ENCODE measurements at regions not wholly inside any gene's neighbourhood (a gene's known extent, or its start where the extent isn't known, plus 50 kb on each side); places are given as distances from the start of the nearest gene placed in this dataset.

DNA sequence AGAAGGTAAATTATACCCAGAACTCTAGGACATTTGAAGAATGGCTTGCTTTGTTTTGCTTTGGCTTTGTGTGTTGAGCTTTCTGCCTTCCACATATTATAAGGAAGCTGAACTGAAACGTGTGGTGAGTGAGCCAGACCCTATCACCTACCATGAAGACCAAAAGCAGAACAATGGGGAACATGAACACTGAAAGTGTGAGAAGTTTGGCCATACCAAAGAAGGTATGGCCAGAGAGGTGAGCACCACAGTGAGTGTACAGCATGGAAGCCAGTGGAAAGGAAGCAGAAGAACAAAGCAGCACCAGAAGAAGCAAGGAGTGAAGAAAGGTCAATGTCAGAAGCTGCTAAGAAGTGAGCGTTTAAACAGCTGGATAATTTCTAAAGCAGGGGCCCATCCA, 59.7 kb upstream of the CCDC71L start:
- no peak overlapping the region for H3K27ac ChIP-seq
- peaks cover 0 to 13% (median 9%) of the 10 kb centered on the region in 4 donors for H3K4me1 ChIP-seq
- DNase-seq (ENCODE audit: low spot score in 2 of 2): no peak
- H3K27me3 ChIP-seq: no peaks in the 10 kb centered on the region
- H3K36me3 ChIP-seq: no peaks in the 10 kb centered on the region
- 49 to 53% methylated on average over 2 of the region's 2 CpGs for WGBS, 2 donors
- H3K4me3 ChIP-seq: no peak overlapping the region
- TF ChIP-seq POLR2A (IDR thresholded peaks at IDR 0.05): no peak
- TF ChIP-seq, protein P1, sequence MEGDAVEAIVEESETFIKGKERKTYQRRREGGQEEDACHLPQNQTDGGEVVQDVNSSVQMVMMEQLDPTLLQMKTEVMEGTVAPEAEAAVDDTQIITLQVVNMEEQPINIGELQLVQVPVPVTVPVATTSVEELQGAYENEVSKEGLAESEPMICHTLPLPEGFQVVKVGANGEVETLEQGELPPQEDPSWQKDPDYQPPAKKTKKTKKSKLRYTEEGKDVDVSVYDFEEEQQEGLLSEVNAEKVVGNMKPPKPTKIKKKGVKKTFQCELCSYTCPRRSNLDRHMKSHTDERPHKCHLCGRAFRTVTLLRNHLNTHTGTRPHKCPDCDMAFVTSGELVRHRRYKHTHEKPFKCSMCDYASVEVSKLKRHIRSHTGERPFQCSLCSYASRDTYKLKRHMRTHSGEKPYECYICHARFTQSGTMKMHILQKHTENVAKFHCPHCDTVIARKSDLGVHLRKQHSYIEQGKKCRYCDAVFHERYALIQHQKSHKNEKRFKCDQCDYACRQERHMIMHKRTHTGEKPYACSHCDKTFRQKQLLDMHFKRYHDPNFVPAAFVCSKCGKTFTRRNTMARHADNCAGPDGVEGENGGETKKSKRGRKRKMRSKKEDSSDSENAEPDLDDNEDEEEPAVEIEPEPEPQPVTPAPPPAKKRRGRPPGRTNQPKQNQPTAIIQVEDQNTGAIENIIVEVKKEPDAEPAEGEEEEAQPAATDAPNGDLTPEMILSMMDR (IDR thresholded peaks at IDR 0.05): no peak
- no peak for TF ChIP-seq EP300 (IDR thresholded peaks at IDR 0.05)
- no peaks in the 10 kb centered on the region for H3K9me3 ChIP-seq

DNA sequence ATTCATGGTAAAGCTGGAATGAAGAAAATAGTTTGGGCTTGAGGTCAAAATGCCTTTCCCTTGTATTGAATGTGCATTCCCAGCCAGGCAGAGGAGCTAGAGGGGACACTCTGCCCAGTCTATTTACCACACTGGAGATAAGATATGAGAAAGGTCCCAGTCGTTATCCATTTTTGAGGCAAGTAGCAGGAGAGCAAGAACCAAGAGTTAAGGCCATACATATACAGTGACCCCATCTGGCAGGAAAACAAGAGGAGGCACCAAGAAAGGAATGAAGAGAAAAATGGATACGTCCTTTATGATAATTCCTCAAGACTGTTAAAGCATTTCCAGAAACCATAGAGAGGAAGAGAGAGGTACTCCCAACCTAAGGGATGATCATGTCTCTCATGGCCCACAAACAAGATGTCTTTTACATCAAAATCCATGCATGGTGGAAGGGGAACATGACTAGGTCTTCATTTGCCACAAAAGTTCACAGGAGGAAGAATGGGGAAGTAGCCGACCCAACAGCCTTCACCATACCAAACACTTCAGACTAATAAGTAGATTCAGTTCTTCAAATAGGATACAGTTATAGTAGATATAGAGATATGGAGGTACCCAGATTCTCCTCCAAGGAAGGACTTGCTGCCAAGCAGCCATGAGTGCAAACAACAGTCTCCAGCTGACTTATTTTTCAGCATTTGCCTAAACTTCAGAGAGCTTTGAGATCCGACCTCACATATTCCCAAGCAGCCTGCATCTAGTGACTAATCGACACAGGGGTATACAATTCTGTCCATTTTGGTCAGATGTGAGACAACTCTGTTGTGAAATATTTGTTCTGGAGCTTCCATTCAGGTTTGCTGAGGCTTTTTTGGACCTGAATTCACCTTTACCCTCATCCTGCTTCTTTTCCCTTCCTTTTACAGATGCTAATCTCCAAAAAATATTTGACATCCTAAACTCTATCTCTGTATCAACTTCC, 61.1 kb upstream of the CCDC71L start:
- Histone ChIP-seq H3K27me3 (no peaks in the 10 kb centered on the region), H3K4me1 (peaks cover 0 to 13% (median 9%) of the 10 kb centered on the region in 4 donors), H3K27ac (no peak overlapping the region), H3K36me3 (no peaks in the 10 kb centered on the region), H3K4me3 (no peak overlapping the region), H3K9me3 (peaks cover 0 to 3% (median 0%) of the 10 kb centered on the region in 4 donors)
- 91 to 93% methylated on average over 5 of the region's 5 CpGs for WGBS, 2 donors
- TF ChIP-seq, protein P1 (IDR thresholded peaks at IDR 0.05): no peak
- DNase-seq (ENCODE audit: low spot score in 2 of 2): no peak

GRCh38 chr7:106723398-106723797, 62.4 kb upstream of the CCDC71L start:
- Histone ChIP-seq H3K27me3 (no peaks in the 10 kb centered on the region), H3K27ac (no peak overlapping the region), H3K4me1 (peaks cover 0 to 5% (median 1%) of the 10 kb centered on the region in 4 donors), H3K36me3 (no peaks in the 10 kb centered on the region), H3K9me3 (peaks cover 0 to 3% (median 0%) of the 10 kb centered on the region in 4 donors), H3K4me3 (no peak overlapping the region)
- WGBS, 2 donors: 13 to 32% methylated on average over 1 of the region's 1 CpG
- TF ChIP-seq POLR2A (IDR thresholded peaks at IDR 0.05) (no peak), EP300 (IDR thresholded peaks at IDR 0.05) (no peak)
- TF ChIP-seq, protein P1 (IDR thresholded peaks at IDR 0.05): no peak
- DNase-seq (ENCODE audit: low spot score in 2 of 2): no peak

GRCh38 chr7:106729720-106730385, 68.9 kb upstream of the CCDC71L start:
- no peaks in the 10 kb centered on the region for H3K27me3 ChIP-seq
- peaks cover 0 to 3% (median 0%) of the 10 kb centered on the region in 4 donors for H3K9me3 ChIP-seq
- no peaks in the 10 kb centered on the region for H3K36me3 ChIP-seq
- peaks cover 0 to 17% (median 0%) of the 10 kb centered on the region in 4 donors for H3K4me1 ChIP-seq
- TF ChIP-seq, protein P1 (IDR thresholded peaks at IDR 0.05): no peak
- TF ChIP-seq POLR2A (IDR thresholded peaks at IDR 0.05): no peak
- no peak overlapping the region for H3K27ac ChIP-seq
- 80 to 84% methylated on average over 2 of the region's 2 CpGs for WGBS, 2 donors
- no peak for DNase-seq (ENCODE audit: low spot score in 2 of 2)
- no peak overlapping the region for H3K4me3 ChIP-seq

- Histone ChIP-seq H3K4me3 (no peak overlapping the region), H3K9me3 (peaks cover 0 to 12% (median 0%) of the 10 kb centered on the region in 4 donors), H3K36me3 (no peaks in the 10 kb centered on the region), H3K4me1 (peaks cover 0 to 17% (median 0%) of the 10 kb centered on the region in 4 donors), H3K27me3 (no peaks in the 10 kb centered on the region), H3K27ac (no peak overlapping the region)
- WGBS, 2 donors: 42 to 45% methylated on average over 5 of the region's 5 CpGs
- TF ChIP-seq, protein P1 (IDR thresholded peaks at IDR 0.05): no peak
- no peak for TF ChIP-seq POLR2A (IDR thresholded peaks at IDR 0.05)
- TF ChIP-seq EP300 (IDR thresholded peaks at IDR 0.05): no peak
- DNase-seq (ENCODE audit: low spot score in 2 of 2): no peak
Observed at GRCh38 chr7:106731187-106731586, 70.2 kb upstream of the CCDC71L start.

Data from tibial nerve (tissue), 4 donors.